A204.1 (cell line): ENCODE measurements at regions not wholly inside any gene's neighbourhood (a gene's known extent, or its start where the extent isn't known, plus 50 kb on each side); places are given as distances from the start of the nearest gene placed in this dataset.

ENCODE experiments used
- FAIRE-seq: peaks from 2 replicates; lab custom pipeline; 2012; peaks lifted over from hg19 to GRCh38; lab: Jason Lieb, UNC

DNA sequence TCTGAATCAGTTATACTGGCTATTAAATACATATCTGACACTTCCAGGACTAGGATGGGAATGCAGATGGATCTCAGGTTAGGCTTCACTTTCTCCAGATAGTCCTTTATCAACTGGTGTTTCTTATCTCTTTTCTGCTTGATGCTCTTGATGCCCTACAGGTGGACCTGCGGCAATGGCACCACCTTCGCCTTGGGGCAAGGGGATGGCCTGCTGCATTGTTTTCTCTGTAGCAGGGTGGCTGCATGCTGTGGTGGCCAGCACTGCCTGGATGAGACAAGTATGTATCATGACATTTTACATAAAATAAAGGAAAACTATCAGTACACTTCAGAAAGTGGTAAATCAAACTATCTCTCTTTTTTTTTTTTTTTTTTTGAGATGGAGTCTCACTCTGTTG, 217.7 kb upstream of the ZP4 start:
- FAIRE-seq = no peak

DNA sequence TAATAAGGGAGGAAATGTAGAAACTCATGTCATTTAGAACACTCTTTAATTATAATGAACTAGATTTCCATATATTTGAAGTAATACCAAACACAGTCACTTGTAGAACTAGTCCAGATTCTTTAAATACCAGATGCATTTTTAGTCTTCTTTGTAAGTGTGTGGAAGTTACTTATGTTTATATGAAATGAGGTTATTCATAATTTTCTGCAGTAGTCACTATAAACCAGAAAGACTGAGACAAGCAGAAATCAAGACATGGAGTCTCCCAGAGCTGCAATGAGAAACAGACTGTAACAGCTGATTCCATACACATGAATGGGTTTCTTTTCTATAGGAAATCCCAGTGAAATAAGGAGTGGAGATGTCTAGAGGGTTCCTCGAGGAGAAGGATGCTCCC, 216.6 kb upstream of the ZP4 start:
- FAIRE-seq = no peak

DNA sequence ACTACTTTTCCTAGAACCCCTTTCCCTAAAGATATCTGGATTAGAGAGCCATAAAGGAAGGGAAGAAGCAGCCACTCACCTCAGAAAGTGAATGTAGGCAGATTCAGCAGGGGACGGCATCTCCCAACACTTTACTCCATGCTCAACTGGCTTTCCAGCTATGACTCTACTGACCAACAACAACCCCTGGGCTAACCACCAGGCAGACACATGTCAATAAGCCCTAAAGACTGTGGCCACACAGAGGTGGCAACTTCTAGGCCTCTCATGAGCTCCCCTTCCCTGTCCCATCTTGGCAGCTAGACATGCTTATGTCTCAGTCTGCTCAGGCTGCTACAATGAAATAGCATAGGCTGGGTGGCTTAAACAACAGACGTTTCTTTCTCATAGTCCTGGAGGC, 214.0 kb upstream of the ZP4 start:
- no peak for FAIRE-seq

DNA sequence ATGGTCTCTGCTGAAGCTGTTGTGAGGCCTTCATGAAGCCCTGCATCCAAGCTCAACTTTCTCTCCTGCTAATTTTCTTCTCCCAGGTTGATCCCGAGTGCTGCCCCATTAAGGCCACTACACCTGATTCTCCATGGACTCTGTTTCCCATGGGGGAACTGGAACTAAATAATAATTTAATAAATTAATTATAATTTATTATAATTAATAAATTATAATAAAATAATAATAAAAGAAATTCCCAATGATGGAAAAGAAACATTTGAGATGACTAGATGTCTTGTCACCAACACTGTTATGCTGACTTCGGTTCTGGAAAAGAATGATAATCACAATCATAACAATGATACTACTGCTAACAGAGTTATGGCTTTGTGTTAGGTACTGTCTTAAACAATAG, 211.2 kb upstream of the ZP4 start:
- FAIRE-seq = no peak

DNA sequence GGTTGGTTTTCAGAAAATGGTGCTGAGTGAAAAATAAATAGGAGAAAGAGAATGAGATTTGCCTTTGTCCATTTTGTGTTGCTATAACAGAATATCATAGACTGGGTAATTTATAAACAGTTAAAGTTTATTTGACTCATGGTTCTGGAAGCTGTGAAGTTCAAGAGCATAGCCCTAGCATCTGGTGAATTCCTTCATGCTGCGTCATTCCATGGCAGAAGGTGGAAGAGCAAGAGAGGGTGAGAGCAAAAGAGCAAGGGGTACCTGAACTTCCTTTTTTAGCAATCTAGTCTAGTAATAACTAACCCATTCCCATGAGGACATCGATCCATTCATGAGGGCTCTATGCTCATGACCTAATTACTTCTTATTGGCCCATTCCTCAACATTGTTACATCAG, 209.1 kb upstream of the ZP4 start:
- FAIRE-seq = no peak

DNA sequence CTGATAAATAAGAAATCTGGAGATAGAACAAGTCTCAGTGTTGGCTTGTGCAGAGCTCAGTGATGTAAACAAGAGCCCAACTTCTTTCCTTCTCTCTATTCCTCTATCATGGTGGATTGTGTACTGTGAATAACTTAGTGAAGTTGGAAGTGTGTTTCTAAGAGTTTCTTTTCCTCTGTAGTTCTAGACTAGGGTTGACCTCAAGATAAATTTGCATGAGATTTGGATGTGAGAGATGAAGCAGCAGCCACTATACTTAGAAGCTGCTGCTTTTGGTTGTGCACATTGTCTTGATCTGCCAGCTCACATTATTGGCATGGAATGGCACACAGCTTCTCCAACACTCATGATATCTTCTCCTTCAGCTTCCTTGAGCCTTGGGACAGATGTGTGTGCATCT, 198.9 kb upstream of the ZP4 start:
- no peak for FAIRE-seq

DNA sequence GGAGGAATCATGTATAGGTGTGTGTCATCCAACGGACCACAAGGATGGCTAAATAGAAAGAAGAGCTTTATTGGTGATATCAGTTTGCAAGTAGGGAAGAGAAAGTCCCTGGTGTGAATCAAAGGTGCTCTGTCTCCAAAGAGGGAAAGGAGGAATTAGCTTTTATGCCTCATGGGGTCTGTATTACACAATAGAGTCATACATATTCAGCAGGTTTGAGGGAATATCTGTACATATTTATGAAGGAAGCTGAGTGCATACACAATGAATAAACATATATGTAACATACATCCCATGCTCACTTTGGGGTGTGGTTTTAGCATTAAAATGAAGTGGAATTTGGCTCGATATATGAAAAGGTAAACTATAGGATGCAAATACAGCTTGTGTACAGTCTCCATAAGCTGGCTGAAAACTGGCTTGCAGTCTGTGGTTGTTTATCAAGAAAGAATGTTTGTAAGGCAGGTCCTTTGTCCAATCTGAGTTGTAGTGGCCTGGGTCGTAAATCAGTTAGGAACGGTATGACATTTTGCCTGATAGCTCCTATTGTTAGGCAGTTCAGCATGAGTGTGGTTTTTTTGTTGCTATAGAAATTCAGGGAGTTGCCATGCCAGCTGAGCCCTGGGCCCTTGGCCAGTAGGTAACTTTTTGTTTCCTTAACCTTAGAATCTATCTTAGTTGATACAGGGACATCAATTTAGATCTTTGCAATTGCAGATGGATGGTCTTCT, 198.0 kb upstream of the ZP4 start:
- no peak for FAIRE-seq

DNA sequence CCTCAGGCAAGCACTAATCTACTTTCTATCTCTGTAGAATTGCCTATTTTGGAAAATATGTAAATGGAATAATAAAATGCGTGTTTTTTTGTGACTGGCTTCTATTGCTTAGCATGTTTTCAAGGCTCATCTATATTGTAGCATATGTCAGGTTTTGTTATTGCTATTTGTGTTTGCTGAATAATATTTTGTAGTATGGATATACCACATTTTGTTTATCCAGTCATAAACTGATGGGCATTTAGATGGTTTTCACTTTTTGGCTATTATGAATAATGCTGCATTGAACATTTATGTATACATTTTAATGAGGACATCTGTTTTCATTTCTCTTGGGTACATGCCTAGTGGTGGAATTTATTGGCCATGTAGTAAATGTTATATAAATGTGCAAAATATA, 183.3 kb upstream of the ZP4 start:
- no peak for FAIRE-seq

DNA sequence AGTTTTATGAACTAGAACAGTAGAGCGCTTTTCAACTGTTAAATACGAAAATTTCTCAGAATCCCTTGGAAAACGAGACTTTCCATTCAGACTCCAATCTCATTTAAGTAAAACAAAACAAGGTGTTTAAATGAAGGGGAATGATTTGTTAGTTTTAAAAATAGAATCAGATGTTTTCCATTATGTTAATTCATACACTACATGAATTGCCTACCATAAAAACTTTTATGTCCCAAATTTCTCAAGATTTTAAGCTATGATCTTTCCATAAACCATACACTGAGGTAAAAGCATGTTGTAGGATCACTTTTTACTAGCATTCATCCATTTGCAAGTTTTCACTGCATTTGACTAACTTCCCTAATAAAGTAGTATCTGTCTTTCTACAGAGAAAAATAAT, 180.3 kb upstream of the ZP4 start:
- no peak for FAIRE-seq

DNA sequence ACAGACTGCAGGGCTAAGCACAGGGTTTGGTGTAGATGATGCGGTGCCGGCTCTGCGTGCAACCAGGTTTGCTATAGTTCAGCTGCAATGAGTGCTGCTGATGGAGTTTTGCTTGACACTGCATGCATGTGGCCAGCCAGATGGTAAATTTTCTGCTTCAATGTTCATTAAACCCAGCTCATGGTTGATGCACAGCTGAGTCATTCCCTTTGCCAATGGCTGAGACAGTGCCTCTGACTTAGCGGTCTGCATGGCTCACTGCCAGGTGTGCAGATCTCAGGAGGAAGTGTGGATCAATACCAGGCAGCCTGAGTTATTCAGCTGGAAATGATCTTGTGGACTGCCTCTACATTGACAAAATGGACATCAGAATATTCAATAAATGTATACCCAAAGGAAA, 172.7 kb upstream of the ZP4 start:
- no peak for FAIRE-seq

DNA sequence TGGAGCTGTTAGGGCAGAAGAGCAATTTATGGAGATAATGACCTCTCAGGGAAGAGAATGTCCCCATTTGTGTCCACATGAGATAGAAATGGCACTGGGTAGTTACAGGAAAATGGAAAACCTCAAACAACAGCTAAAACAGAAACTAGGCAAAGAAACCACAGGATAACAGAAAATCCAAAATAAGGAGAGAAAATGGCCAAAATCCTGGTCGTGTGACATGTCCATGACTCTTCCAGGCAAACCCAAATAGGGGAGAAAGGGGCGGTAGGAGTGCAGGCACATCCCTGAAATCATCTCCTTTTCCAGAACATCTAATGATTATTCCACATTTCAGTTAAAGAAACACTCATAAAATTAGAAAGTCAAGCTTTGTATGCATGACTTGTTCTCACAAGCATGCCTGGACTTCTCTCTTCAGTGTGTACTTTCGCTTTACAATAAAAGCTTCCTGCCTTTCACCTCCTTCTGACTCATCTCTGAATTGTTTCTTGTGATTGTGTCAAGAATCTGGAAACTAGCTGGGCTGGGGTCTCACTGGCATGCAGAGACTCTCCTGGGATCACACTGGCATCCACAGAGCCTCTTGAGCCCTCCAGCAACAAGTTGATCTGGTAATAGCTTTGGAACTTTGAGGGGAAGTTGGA, 171.4 kb upstream of the ZP4 start:
- no peak for FAIRE-seq

DNA sequence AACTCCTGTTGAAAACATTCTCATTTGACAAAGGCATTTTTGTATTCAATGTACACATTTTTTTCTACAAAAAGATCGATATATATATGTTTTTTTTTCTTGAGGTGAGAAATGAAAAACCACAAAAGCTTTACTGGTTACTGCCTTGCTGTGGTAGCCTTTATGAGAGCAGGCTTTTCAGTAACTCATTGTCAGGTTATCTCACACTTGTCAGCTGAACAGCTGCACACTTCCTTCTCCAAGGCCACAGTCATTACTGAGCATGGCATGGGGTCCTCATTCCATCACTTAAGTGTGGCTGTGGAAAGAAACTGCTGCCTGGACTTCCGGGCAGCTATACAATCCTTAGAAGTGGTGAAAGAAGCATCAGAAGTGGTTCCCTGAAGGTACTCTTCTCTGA, 169.3 kb upstream of the ZP4 start:
- no peak for FAIRE-seq

DNA sequence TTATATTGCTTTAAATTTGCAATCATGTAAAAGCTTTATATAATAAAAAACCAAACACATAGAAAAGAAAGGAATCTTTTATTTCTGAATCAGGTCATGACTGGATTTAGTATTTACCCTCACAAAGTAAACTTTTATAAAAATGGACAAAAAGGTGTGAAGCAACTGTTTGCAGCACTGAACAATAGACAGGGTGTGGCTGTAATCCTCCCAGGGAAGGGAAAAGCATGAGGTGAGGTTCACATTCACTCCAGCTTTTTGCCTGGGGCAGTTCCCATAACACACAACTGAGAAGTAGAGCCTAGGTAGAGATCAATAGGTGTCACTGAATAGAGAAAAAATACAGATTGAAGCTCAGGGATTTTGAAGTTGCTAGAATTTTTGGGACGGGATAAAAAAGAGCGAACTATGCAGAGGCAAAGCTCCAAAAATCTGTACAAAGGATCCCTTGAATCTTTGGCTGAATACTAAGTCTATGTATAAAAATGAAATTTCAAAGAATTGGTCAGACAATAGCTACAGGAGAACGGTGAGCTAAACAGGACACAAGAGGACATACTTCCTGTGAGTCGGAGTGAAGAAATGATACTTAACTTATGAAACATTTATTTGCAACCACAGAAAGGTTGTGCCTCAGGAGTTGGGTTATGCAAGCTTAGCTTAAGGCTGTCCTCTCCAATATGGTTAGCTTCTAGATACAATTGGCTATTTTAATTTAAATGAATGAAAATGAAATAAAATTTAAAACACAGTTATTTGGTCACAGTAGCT, 162.0 kb upstream of the ZP4 start:
- FAIRE-seq = no peak

DNA sequence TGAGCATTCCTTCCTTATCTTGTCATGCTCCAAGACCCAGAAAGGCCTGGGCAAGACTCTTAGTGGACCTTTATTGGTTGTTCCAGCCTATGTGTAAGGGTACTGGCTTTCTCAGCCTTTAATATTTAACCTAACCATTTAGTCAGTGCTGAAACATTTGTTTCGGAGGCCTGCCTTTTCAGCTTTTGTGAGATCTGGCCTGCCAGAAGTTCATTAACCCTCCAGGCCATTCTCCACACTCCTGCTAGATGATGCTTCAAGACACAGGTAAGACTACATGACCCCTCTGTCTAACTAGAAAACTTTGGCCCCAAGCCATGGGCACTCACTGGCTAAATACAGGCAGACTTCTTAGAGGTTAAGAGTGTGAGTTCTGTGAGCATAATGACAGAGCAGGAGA, 138.4 kb upstream of the ZP4 start:
- FAIRE-seq = no peak

DNA sequence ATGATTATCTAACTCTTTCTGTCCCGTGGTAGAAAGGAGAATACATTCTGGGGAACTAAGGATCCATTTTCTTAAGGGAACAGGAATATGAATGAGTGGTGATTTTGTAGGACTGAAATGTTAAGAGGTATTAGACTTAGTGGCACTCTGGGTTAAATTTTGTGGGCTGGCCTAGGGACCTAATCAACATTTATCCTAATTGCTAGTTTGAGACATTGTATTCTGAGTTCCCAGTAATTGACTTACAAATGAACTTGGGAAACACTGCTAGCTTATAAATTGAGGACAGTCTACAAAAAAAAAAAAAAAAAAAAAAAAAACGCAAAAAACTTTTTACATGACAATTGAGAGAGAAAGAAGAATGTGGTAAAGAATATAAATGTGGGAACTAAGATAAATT, 136.6 kb upstream of the ZP4 start:
- FAIRE-seq = no peak

DNA sequence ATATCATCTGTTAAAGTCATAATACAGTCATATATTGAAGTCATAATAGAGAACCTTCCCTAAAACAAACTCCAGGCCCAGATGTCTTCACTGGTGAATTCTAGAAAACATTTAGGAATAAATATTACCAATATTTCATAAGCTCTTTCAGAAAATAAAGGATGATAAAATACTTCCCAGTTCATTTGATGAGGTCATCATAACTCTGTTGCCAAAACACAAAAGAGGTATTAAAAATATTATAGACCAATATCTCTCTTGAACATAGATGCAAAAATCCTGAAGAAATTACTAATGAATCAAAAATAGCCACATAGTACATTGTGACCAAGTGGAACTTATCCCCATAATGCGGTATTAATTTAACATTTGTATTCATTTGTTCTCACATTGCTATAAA, 132.4 kb upstream of the ZP4 start:
- FAIRE-seq = no peak

DNA sequence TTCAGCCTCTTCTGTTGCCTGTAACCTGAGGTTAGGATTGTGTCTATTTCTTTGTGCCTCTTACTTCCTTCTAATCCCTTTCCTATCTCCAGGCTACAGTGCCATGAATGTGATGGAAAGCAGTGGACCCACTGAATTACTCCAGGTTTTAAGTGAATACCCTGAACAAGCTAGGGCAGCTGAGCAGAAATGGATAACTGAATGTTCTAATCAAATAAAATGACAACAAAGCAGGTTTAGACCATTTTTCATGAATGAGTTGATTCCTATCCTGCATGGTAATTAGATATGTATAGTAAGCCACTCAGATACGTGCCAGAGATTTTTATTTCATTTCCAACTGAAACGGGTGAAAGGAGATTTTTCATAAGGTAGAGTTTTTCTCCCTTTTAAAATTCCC, 127.5 kb upstream of the ZP4 start:
- no peak for FAIRE-seq

DNA sequence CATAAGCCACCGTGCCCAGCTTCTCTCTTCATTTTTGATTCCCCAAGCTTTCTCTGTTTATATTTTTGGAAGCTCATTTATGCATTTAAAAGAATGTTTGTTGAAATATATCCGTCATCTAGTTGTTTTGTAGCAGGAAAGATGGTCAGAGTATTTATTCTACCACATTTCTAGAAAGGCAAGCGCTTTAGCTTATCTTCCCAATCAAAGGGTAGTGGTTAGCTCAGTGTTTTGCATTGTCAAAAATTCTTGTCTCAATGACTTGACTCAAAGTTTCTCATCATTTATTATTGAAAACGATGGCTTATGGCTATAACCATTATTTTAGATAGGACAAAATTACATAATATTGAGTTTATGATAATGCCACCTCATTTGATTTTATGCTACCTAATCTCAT, 116.1 kb upstream of the ZP4 start:
- FAIRE-seq = no peak

DNA sequence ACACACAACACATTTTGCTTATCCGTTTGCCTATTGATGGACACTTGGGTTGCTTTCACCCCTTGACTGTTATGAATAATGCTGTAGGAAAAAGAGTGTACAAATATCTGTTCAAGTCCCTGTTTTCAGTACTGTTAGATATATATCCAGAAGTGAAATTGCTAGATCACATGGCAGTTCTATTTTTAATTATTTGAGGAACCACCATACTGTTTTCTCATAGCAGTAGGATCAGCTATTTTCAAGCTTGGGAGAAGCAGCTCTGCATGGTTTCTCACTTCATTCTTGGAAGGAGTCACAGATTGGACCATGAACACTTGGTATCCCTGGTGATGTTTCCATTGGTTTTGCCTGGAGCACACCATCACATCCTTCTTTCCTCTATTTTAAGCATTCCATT, 114.4 kb upstream of the ZP4 start:
- FAIRE-seq = no peak

DNA sequence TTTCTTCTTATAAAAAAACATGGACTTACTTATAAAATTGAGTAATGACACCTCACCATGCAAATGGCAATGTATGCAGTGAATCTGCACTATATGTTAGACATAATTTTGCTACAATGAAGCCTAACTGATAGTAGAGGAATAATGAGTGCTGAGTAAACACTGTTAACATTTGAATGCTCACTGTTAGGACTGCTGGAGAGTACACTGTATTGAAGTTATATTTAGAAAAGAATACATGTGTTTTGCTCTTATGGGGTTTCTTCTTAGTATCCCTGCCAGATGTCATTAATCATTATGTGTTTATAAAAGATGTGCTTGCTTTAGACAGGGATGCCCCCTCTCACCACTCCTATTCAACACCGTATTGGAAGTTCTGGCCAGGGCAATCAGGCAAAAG, 111.1 kb upstream of the ZP4 start:
- no peak for FAIRE-seq

DNA sequence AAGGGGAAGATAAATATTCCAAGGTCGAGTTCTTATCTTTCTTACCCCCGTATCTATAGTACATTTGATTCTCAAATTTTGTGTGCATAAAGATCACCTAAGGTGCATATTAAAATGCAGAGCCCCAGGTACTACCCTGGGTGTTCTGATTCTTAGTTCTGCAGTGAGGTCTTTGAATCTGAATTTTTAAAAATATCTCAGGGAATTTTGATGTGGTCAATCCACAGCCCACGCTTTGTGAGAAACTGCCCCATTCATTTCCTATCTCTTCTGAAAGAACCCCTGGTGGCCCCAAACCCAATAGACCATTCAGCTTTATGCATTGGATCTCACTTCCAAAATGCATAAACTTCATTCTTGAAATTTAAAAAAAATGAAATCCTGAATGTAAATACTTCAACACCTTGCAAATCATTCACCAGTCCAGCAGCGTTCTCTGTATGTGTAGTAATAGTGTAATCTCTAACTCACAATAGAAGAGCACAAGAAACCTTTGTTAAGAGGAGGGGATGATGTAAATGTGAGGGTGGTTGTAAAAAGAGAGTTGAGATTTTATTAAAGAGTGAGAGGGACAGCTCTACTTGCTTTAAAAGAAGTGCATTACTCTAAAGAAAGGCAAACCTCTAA, 108.8 kb upstream of the ZP4 start:
- no peak for FAIRE-seq

DNA sequence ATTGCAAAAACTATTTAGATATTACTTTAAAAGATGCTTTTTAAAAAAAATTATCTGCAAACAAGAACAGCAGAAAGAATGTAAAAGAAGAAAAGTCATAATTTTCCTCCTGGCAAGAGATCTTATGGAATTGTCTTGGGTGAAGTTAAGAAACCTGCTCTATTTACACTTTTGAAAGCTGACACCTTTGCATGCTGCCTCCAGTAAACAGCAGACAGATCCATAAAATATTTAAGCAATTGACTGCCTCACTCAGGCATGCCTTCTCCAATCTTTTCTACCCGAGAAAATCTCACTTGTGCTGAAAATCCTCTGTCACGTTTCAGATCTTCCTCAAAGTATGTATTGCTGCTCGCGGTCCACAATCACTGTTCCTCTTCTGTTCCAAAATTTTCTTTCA, 107.9 kb upstream of the ZP4 start:
- FAIRE-seq = no peak

DNA sequence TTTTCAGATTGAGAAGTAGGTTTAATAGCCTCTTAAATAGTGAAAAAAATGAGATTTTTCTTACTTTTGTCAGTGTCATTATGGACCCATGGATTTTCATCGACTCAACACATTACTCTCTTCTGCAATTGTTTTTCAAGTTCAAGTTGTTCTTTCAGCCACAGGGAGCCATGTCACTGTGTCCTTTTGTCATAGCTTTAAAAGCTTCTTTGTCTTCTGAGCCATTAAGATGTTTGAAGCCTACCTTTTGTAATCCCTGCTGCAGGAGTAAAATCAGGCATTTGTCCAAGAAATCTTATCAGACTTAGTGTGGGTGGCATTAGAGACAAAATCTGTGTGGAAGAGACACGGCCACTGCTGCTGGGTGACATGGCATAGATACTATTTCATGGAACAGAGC, 92.8 kb upstream of the ZP4 start:
- no peak for FAIRE-seq
